ENCODE measurements at regions not wholly inside any gene's neighbourhood (a gene's known extent, or its start where the extent isn't known, plus 50 kb on each side); places are given as distances from the start of the nearest gene placed in this dataset.

DNA sequence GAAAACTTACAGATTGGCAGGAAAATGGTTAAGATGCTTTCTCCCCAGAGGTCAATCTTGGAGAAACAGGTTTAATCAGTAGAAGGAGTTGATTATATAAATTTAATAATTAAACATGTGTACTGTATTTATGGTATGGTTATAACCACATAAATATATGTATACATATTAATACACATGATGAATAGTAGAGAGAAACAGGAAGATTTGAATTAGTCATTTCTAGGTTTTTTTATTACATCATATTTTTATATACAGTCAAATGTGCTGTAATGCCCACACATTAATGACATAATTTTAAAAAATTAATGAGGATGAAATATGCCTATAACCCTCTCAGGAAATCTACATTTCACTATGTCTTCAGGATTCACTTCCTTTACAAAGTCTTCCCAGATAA, 229.7 kb downstream of the IKZF2 start:
- H3K27me3 Mint-ChIP-seq (ENCODE audit: low read depth) = peaks cover 6% of the 10 kb centered on the region; the same call in 1 of the 2 replicates
- no peak for ATAC-seq
- H3K9me3 Mint-ChIP-seq = peaks cover 11% of the 10 kb centered on the region
- H3K27ac Mint-ChIP-seq = no peak overlapping the region
- H3K4me3 Mint-ChIP-seq = no peak overlapping the region
- CTCF ChIA-PET = no interaction called here
- peaks cover 53% of the 10 kb centered on the region for H3K4me1 Mint-ChIP-seq
- TF ChIP-seq ZNF121 (CRISPR knock-in tag; IDR thresholded peaks at IDR 0.05) (no peak), SP1 (CRISPR knock-in tag; conservative IDR thresholded peaks at IDR 0.05) (no peak), ZNF138 (CRISPR knock-in tag; conservative IDR thresholded peaks at IDR 0.05) (no peak), EMX1 (CRISPR knock-in tag; IDR thresholded peaks at IDR 0.05) (no peak)
- POLR2A ChIA-PET = no interaction called here
- peaks cover 4% of the 10 kb centered on the region for H3K36me3 Mint-ChIP-seq
- DNase-seq (ENCODE audit: low spot score) = no peak

DNA sequence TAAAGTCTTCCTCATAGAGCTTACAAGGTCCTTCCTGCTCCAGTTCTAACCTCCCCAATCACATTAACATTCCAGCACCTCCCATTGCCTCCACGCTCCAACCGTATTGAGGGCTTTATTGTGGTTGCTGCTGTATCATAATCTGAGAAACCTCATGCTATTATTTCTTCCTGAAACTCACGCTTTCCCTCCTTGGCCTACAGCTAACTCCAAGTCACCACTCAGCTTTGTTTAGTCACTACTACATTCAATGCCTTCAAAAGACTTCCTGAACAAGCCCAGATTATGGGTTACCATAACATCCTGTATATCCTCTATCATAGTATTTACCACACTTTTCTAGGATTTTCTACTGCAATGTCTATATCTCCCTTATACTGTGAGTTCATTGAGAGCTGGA, 230.4 kb downstream of the IKZF2 start:
- no peak for ATAC-seq

More for the DNA sequence above, 230.4 kb downstream of the IKZF2 start:
- Mint-ChIP-seq H3K4me1 (peaks cover 59% of the 10 kb centered on the region), H3K4me3 (no peak overlapping the region), H3K9me3 (peaks cover 11% of the 10 kb centered on the region), H3K36me3 (peaks cover 4% of the 10 kb centered on the region), H3K27me3 (ENCODE audit: low read depth) (peaks cover 9% of the 10 kb centered on the region; the same call in 1 of the 2 replicates), H3K27ac (no peak overlapping the region; the same call in 1 of the 2 replicates)
- ChIA-PET POLR2A (no interaction called here), CTCF (no interaction called here)
- DNase-seq (ENCODE audit: low spot score) = no peak
- TF ChIP-seq MYBL2 (CRISPR knock-in tag; IDR thresholded peaks at IDR 0.05) = no peak
- TF ChIP-seq, protein P1, sequence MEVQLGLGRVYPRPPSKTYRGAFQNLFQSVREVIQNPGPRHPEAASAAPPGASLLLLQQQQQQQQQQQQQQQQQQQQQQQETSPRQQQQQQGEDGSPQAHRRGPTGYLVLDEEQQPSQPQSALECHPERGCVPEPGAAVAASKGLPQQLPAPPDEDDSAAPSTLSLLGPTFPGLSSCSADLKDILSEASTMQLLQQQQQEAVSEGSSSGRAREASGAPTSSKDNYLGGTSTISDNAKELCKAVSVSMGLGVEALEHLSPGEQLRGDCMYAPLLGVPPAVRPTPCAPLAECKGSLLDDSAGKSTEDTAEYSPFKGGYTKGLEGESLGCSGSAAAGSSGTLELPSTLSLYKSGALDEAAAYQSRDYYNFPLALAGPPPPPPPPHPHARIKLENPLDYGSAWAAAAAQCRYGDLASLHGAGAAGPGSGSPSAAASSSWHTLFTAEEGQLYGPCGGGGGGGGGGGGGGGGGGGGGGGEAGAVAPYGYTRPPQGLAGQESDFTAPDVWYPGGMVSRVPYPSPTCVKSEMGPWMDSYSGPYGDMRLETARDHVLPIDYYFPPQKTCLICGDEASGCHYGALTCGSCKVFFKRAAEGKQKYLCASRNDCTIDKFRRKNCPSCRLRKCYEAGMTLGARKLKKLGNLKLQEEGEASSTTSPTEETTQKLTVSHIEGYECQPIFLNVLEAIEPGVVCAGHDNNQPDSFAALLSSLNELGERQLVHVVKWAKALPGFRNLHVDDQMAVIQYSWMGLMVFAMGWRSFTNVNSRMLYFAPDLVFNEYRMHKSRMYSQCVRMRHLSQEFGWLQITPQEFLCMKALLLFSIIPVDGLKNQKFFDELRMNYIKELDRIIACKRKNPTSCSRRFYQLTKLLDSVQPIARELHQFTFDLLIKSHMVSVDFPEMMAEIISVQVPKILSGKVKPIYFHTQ (CRISPR knock-in tag; IDR thresholded peaks at IDR 0.05) = no peak
- TF ChIP-seq ZNF671 (CRISPR knock-in tag; IDR thresholded peaks at IDR 0.05) = no peak
- TF ChIP-seq, protein P2, sequence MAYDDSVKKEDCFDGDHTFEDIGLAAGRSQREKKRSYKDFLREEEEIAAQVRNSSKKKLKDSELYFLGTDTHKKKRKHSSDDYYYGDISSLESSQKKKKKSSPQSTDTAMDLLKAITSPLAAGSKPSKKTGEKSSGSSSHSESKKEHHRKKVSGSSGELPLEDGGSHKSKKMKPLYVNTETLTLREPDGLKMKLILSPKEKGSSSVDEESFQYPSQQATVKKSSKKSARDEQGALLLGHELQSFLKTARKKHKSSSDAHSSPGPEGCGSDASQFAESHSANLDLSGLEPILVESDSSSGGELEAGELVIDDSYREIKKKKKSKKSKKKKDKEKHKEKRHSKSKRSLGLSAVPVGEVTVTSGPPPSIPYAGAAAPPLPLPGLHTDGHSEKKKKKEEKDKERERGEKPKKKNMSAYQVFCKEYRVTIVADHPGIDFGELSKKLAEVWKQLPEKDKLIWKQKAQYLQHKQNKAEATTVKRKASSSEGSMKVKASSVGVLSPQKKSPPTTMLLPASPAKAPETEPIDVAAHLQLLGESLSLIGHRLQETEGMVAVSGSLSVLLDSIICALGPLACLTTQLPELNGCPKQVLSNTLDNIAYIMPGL (CRISPR knock-in tag; IDR thresholded peaks at IDR 0.05) = no peak
- no peak for TF ChIP-seq NFE2L1 (CRISPR knock-in tag; IDR thresholded peaks at IDR 0.05)
- TF ChIP-seq ZNF263 (CRISPR knock-in tag; IDR thresholded peaks at IDR 0.05; ENCODE audit: low read depth) = no peak
- TF ChIP-seq ZNF423 (CRISPR knock-in tag; IDR thresholded peaks at IDR 0.05) = no peak
- TF ChIP-seq, protein P3, sequence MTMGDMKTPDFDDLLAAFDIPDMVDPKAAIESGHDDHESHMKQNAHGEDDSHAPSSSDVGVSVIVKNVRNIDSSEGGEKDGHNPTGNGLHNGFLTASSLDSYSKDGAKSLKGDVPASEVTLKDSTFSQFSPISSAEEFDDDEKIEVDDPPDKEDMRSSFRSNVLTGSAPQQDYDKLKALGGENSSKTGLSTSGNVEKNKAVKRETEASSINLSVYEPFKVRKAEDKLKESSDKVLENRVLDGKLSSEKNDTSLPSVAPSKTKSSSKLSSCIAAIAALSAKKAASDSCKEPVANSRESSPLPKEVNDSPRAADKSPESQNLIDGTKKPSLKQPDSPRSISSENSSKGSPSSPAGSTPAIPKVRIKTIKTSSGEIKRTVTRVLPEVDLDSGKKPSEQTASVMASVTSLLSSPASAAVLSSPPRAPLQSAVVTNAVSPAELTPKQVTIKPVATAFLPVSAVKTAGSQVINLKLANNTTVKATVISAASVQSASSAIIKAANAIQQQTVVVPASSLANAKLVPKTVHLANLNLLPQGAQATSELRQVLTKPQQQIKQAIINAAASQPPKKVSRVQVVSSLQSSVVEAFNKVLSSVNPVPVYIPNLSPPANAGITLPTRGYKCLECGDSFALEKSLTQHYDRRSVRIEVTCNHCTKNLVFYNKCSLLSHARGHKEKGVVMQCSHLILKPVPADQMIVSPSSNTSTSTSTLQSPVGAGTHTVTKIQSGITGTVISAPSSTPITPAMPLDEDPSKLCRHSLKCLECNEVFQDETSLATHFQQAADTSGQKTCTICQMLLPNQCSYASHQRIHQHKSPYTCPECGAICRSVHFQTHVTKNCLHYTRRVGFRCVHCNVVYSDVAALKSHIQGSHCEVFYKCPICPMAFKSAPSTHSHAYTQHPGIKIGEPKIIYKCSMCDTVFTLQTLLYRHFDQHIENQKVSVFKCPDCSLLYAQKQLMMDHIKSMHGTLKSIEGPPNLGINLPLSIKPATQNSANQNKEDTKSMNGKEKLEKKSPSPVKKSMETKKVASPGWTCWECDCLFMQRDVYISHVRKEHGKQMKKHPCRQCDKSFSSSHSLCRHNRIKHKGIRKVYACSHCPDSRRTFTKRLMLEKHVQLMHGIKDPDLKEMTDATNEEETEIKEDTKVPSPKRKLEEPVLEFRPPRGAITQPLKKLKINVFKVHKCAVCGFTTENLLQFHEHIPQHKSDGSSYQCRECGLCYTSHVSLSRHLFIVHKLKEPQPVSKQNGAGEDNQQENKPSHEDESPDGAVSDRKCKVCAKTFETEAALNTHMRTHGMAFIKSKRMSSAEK (CRISPR knock-in tag; IDR thresholded peaks at IDR 0.05; ENCODE audit: borderline replicate concordance) = no peak
- no peak for TF ChIP-seq ATF1 (CRISPR knock-in tag; IDR thresholded peaks at IDR 0.05)
- TF ChIP-seq SOX15 (CRISPR knock-in tag; IDR thresholded peaks at IDR 0.05) = no peak
- no peak for TF ChIP-seq ELF4 (CRISPR knock-in tag; IDR thresholded peaks at IDR 0.05; ENCODE audit: low read depth)
- TF ChIP-seq CBFB (CRISPR knock-in tag; IDR thresholded peaks at IDR 0.05; ENCODE audit: low read depth) = no peak
- TF ChIP-seq, protein P4, sequence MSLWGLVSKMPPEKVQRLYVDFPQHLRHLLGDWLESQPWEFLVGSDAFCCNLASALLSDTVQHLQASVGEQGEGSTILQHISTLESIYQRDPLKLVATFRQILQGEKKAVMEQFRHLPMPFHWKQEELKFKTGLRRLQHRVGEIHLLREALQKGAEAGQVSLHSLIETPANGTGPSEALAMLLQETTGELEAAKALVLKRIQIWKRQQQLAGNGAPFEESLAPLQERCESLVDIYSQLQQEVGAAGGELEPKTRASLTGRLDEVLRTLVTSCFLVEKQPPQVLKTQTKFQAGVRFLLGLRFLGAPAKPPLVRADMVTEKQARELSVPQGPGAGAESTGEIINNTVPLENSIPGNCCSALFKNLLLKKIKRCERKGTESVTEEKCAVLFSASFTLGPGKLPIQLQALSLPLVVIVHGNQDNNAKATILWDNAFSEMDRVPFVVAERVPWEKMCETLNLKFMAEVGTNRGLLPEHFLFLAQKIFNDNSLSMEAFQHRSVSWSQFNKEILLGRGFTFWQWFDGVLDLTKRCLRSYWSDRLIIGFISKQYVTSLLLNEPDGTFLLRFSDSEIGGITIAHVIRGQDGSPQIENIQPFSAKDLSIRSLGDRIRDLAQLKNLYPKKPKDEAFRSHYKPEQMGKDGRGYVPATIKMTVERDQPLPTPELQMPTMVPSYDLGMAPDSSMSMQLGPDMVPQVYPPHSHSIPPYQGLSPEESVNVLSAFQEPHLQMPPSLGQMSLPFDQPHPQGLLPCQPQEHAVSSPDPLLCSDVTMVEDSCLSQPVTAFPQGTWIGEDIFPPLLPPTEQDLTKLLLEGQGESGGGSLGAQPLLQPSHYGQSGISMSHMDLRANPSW (CRISPR knock-in tag; conservative IDR thresholded peaks at IDR 0.05; ENCODE audit: low read depth) = no peak
